ENCODE measurements at regions not wholly inside any gene's neighbourhood (a gene's known extent, or its start where the extent isn't known, plus 50 kb on each side); places are given as distances from the start of the nearest gene placed in this dataset.

DNA sequence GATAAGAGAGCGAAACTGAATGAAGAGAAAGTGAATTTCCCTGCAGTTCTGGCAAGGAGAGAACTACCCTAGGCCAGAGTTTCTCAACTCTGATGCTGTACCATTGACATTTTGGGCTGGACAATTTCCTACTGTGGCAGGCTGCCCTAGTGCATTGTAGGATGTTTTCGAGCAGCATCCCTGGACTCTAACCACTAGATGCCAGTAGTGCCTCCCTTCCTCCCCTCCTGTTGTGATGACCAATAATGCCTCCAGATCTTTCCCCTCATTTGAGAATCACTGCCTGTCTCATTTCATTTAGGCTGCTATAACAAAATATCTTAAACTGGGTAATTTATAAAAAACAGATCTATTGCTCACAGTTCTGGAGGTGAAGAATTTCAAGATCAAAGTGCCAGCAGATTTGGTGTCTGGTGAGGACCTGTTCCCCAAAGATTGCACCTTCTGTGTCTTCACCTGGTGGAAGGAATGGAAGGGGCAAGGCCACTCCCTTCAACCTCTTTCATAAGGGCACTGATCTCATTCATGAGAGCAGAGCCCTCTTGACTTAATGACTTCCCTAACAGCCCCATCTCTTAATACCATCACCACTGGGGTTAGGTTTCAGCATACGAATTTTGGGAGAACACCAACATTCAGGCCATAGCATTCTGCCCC is 188.9 kb upstream of the MEIS2 start:
- no peak for TF ChIP-seq EZH2 (IDR thresholded peaks at IDR 0.05; ENCODE audit: borderline replicate concordance, low read length)
- TF ChIP-seq, protein P1, sequence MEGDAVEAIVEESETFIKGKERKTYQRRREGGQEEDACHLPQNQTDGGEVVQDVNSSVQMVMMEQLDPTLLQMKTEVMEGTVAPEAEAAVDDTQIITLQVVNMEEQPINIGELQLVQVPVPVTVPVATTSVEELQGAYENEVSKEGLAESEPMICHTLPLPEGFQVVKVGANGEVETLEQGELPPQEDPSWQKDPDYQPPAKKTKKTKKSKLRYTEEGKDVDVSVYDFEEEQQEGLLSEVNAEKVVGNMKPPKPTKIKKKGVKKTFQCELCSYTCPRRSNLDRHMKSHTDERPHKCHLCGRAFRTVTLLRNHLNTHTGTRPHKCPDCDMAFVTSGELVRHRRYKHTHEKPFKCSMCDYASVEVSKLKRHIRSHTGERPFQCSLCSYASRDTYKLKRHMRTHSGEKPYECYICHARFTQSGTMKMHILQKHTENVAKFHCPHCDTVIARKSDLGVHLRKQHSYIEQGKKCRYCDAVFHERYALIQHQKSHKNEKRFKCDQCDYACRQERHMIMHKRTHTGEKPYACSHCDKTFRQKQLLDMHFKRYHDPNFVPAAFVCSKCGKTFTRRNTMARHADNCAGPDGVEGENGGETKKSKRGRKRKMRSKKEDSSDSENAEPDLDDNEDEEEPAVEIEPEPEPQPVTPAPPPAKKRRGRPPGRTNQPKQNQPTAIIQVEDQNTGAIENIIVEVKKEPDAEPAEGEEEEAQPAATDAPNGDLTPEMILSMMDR (conservative IDR thresholded peaks at IDR 0.05 in 1 of 2, IDR thresholded peaks at IDR 0.05 in 1 of 2; ENCODE audit: extremely low read depth in 1 of 2, insufficient read depth in 1 of 2, low read depth in 1 of 2, low read length in 2 of 2) = peak in 1 of 2 donors; percentile 20

Measured in mammary epithelial cell (primary cell).